Panc1 (cell line): ENCODE measurements at regions not wholly inside any gene's neighbourhood (a gene's known extent, or its start where the extent isn't known, plus 50 kb on each side); places are given as distances from the start of the nearest gene placed in this dataset.

ENCODE experiments used
- ATAC-seq: fragments of 200-7000 bp; cut with Tn5 transposase; 2 replicates; pipeline ENCODE4 v1.9.1; 2020; ENCODE audit warnings: mild to moderate bottlenecking, moderate library complexity
- BruUV-seq: library from RNA; stranded (reverse); fragments of 400-500 nt; replicated peaks from 2 replicates; lab custom pipeline; 2021; lab: Mats Ljungman, UMichigan
- CTCF ChIA-PET: fragments of 300-600 bp; sonication (Branson Sonifier 250); formaldehyde crosslinking; loops from one replicate; lab custom pipeline; 2022; ENCODE audit warnings: antibody characterized with exemption; lab: Charles Lee
- POLR2A ChIA-PET: fragments of 300-600 bp; sonication (Branson Sonifier 250); formaldehyde crosslinking; loops from one replicate; lab custom pipeline; 2022; ENCODE audit warnings: antibody characterized with exemption; lab: Charles Lee
- DNase-seq: peaks from one replicate; pipeline ENCODE4 v3.0.0-alpha.2; 2010; ENCODE audit warnings: low read depth, low spot score
- H3K27ac ChIP-seq: 2 replicates; pipeline ENCODE4 v1.5.1; 2011; ENCODE audit warnings: mild to moderate bottlenecking, low read length, inconsistent platforms
- H3K27me3 ChIP-seq: fragments of 200-500 bp; sonication (Bioruptor generic); 2 replicates; pipeline ENCODE4 v1.6.0; 2014; ENCODE audit warnings: low read length, inconsistent platforms; ENCODE audit not compliant: control insufficient read depth, insufficient read depth
- H3K36me3 ChIP-seq: fragments of 200-500 bp; sonication (Bioruptor generic); 2 replicates; pipeline ENCODE4 v1.5.1; 2014; ENCODE audit warnings: inconsistent platforms, mild to moderate bottlenecking, low read length, moderate library complexity; ENCODE audit not compliant: control insufficient read depth, insufficient read depth
- H3K4me1 ChIP-seq: 2 replicates; pipeline ENCODE4 v1.5.1; 2011; ENCODE audit warnings: inconsistent platforms, mild to moderate bottlenecking, low read length, moderate library complexity; ENCODE audit not compliant: control insufficient read depth, insufficient read depth
- H3K4me3 ChIP-seq, 2 experiments: 2 replicates each; pipeline ENCODE4 v1.5.1; 2011 to 2012; ENCODE audit warnings: low read depth in 2 of 2, low read length in 2 of 2, mild to moderate bottlenecking in 2 of 2, inconsistent platforms in 1 of 2, moderate library complexity in 1 of 2
- H3K9me3 ChIP-seq: fragments of 200-500 bp; sonication (Bioruptor generic); 2 replicates; pipeline ENCODE4 v1.5.1; 2014; ENCODE audit warnings: low read depth, mild to moderate bottlenecking, inconsistent platforms, low read length, moderate library complexity; ENCODE audit not compliant: control insufficient read depth, insufficient read depth
- POLR2AphosphoS5 ChIP-seq: IDR thresholded peaks from 2 replicates; pipeline ENCODE4 v1.6.1; 2012; ENCODE audit warnings: mild to moderate bottlenecking, low read depth, low read length, moderate library complexity
- REST ChIP-seq, 2 experiments: IDR thresholded peaks; 2 replicates each; pipeline ENCODE4 v1.6.1; 2011 to 2012; ENCODE audit warnings: low read depth in 2 of 2, control low read depth in 1 of 2, low read length in 1 of 2, mild to moderate bottlenecking in 1 of 2, moderate library complexity in 1 of 2; ENCODE audit not compliant: insufficient read depth in 1 of 2
- SIN3A ChIP-seq: IDR thresholded peaks from 2 replicates; pipeline ENCODE4 v1.6.1; 2012; ENCODE audit warnings: low read depth, mild to moderate bottlenecking, low read length, moderate library complexity, borderline replicate concordance; ENCODE audit not compliant: insufficient read depth
- TCF7L2 ChIP-seq: IDR thresholded peaks from 2 replicates; pipeline ENCODE4 v1.6.1; 2011; ENCODE audit warnings: mild to moderate bottlenecking, low read depth, low read length, inconsistent platforms
- in situ Hi-C: cut with HindIII; loops from 2 replicates; pipeline ENCODE4 v1.10.0; 2016; ENCODE audit warnings: low sequenced_read_pairs, low pct_unique_long_range_greater_than_20kb
- intact Hi-C: fragments of 100-400 bp; cut with micrococcal nuclease; formaldehyde crosslinking; loops from one replicate; pipeline ENCODE4 v1.10.0; 2022; ENCODE audit not compliant: unreplicated experiment
- TF ChIP-seq, protein P1 (sequence below): fragments of 450-650 bp; IDR thresholded peaks from 2 replicates; pipeline ENCODE4 v1.5.1; 2017; ENCODE audit warnings: mild to moderate bottlenecking

DNA sequence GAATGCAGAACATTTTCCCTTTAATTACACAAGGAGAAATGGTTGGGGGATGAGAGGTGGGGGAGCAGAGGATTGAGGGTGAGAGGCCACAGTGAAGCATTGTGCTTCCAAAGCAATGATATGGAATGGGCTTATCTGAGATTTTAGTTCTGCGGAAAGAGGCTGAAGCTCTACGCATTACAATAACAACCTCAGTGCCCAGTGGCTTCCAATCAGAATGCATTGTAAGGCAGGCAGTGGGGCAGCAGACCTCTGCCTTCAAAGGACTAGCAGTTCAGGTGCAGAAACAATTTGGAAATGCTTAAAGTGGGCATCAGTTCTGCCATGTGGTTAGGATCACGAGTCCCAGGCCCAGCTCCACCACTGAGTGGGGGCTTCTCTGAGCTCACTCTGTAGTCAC is 251.0 kb upstream of the ZMIZ1 start:
- no peak for TF ChIP-seq REST (IDR thresholded peaks at IDR 0.05; ENCODE audit: insufficient read depth in 1 of 2, low read depth in 2 of 2, low read length in 1 of 2)
- TF ChIP-seq POLR2AphosphoS5 = no peak
- TF ChIP-seq SIN3A = no peak
- TF ChIP-seq TCF7L2 = no peak
- TF ChIP-seq, protein P1, sequence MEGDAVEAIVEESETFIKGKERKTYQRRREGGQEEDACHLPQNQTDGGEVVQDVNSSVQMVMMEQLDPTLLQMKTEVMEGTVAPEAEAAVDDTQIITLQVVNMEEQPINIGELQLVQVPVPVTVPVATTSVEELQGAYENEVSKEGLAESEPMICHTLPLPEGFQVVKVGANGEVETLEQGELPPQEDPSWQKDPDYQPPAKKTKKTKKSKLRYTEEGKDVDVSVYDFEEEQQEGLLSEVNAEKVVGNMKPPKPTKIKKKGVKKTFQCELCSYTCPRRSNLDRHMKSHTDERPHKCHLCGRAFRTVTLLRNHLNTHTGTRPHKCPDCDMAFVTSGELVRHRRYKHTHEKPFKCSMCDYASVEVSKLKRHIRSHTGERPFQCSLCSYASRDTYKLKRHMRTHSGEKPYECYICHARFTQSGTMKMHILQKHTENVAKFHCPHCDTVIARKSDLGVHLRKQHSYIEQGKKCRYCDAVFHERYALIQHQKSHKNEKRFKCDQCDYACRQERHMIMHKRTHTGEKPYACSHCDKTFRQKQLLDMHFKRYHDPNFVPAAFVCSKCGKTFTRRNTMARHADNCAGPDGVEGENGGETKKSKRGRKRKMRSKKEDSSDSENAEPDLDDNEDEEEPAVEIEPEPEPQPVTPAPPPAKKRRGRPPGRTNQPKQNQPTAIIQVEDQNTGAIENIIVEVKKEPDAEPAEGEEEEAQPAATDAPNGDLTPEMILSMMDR = no peak
- intact Hi-C loops = no loop called here
- ChIA-PET CTCF (no interaction called here), POLR2A (no interaction called here)
- H3K4me3 ChIP-seq = no peak overlapping the region
- H3K9me3 ChIP-seq = no peaks in the 10 kb centered on the region
- H3K4me1 ChIP-seq = no peaks in the 10 kb centered on the region
- no peak for ATAC-seq
- no peak overlapping the region for H3K27ac ChIP-seq
- H3K27me3 ChIP-seq = no peaks in the 10 kb centered on the region
- no peak for DNase-seq
- no peaks in the 10 kb centered on the region for H3K36me3 ChIP-seq
- BruUV-seq = no TSS peak
- in situ Hi-C loops = no loop called here

DNA sequence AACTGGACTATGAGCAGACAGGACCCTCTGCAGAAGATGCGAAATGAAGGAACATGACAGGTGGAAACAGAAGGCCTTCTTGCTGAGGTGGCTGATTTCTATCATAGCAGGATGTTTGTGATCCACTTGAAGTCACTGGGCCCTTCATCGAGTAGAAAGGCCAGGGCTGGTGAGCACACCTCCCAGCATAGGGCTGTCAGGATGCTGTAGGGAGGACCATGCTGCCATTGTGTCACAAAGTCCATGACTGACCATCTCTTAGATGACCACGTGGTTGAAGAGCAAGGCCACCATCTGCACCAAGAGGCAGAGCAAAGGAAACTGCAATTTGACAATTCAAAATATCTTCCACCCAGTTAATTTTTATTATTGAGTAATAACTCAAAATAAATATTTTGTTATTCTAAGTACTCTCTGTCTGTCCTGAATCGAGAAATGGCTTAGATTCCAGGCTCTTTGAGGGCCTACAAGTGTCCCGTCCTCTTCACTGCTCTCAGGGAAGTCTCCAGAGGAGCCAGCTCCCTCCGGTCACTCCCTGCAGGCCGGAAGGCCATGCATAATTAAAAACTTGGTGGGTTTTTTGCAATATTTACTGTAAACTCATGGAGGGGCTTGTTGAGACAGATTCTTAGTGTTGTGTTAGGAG is 249.3 kb upstream of the ZMIZ1 start:
- ATAC-seq = no peak
- ChIA-PET POLR2A (no interaction called here), CTCF (no interaction called here)
- H3K27me3 ChIP-seq = no peaks in the 10 kb centered on the region
- H3K36me3 ChIP-seq = no peaks in the 10 kb centered on the region
- TF ChIP-seq REST (IDR thresholded peaks at IDR 0.05; ENCODE audit: insufficient read depth in 1 of 2, low read depth in 2 of 2, low read length in 1 of 2) (no peak), POLR2AphosphoS5 (no peak), TCF7L2 (no peak), SIN3A (no peak)
- TF ChIP-seq, protein P1 = no peak
- H3K9me3 ChIP-seq = no peaks in the 10 kb centered on the region
- H3K27ac ChIP-seq = no peak overlapping the region
- H3K4me3 ChIP-seq = no peak overlapping the region
- DNase-seq = no peak
- no TSS peak for BruUV-seq
- in situ Hi-C loops (no loop called here), intact Hi-C loops (no loop called here)
- no peaks in the 10 kb centered on the region for H3K4me1 ChIP-seq
